CD4-positive, alpha-beta T cell (primary cell): ENCODE measurements at regions not wholly inside any gene's neighbourhood (a gene's known extent, or its start where the extent isn't known, plus 50 kb on each side); places are given as distances from the start of the nearest gene placed in this dataset.

Experiments used
- ATAC-seq: fragments of 200-7000 bp; cut with Tn5 transposase; one replicate; pipeline ENCODE4 v1.10.0; 2022; ENCODE audit warnings: mild to moderate bottlenecking; ENCODE audit not compliant: poor library complexity
- CTCF ChIA-PET: fragments of 350-600 bp; sonication (Branson Sonifier 250); formaldehyde crosslinking; loops from one replicate; lab custom pipeline; 2021; ENCODE audit warnings: antibody characterized with exemption, inconsistent platforms; lab: Charles Lee
- POLR2A ChIA-PET: fragments of 350-600 bp; sonication (Branson Sonifier 250); formaldehyde crosslinking; loops from one replicate; lab custom pipeline; 2021; ENCODE audit warnings: antibody characterized with exemption, inconsistent platforms; lab: Charles Lee
- DNase-seq, 14 experiments: peaks; one replicate each; pipeline ENCODE4 v3.0.0-alpha.2; 2013 to 2020; ENCODE audit warnings: mixed read lengths in 2 of 14
- H3K27ac ChIP-seq, 2 donors: one replicate each; pipeline versions ENCODE4 v1.5.1 to v1.7.0; 2013; ENCODE audit warnings: low read length in 2 of 2, low read depth in 1 of 2, mild to moderate bottlenecking in 1 of 2
- H3K27me3 ChIP-seq, 2 experiments: 1 replicate in 1 of 2; 2 replicates in 1 of 2; pipeline versions ENCODE4 v1.6.1 to v1.7.0; 2013; ENCODE audit warnings: low read length in 2 of 2, control low read depth in 1 of 2, mild to moderate bottlenecking in 1 of 2, moderate library complexity in 1 of 2; ENCODE audit not compliant: insufficient read depth in 2 of 2, control insufficient read depth in 1 of 2
- H3K36me3 ChIP-seq: one replicate; pipeline ENCODE4 v1.6.1; 2013; ENCODE audit warnings: low read length, control low read depth; ENCODE audit not compliant: insufficient read depth
- H3K4me1 ChIP-seq: one replicate; pipeline ENCODE4 v1.6.1; 2013; ENCODE audit warnings: low read length, control low read depth; ENCODE audit not compliant: insufficient read depth
- H3K4me3 ChIP-seq: one replicate; pipeline ENCODE4 v1.5.1; 2013; ENCODE audit warnings: mild to moderate bottlenecking, low read length, moderate library complexity
- H3K9me3 ChIP-seq, 2 experiments: 1 replicate in 1 of 2; 2 replicates in 1 of 2; pipeline versions ENCODE4 v1.6.1 to v1.7.0; 2013; ENCODE audit warnings: low read length in 2 of 2, mild to moderate bottlenecking in 2 of 2, control low read depth in 1 of 2, moderate library complexity in 1 of 2; ENCODE audit not compliant: control insufficient read depth in 1 of 2, insufficient read depth in 1 of 2
- H3K27ac Mint-ChIP-seq: one replicate; pipeline ENCODE4 v1.8.0; 2020; ENCODE audit warnings: mixed read lengths
- H3K27me3 Mint-ChIP-seq: one replicate; pipeline ENCODE4 v1.8.0; 2021; ENCODE audit warnings: mixed read lengths
- H3K36me3 Mint-ChIP-seq: one replicate; pipeline ENCODE4 v1.8.0; 2021; ENCODE audit warnings: low read depth, mixed read lengths
- H3K4me1 Mint-ChIP-seq: one replicate; pipeline ENCODE4 v1.8.0; 2021; ENCODE audit warnings: low read depth, mixed read lengths
- H3K4me3 Mint-ChIP-seq: one replicate; pipeline ENCODE4 v1.8.0; 2020; ENCODE audit warnings: mild to moderate bottlenecking, mixed read lengths
- H3K9me3 Mint-ChIP-seq: one replicate; pipeline ENCODE4 v1.8.0; 2020; ENCODE audit warnings: mixed read lengths
- intact Hi-C, 2 experiments: fragments of 100-400 bp; cut with DNase I in 1 of 2; cut with micrococcal nuclease in 1 of 2; formaldehyde crosslinking; loops; one replicate each; pipeline versions ENCODE4 v1.15.1 to v1.9.0; 2023 to 2025; cut with DNase I, micrococcal nuclease
- TF ChIP-seq, protein P1 (sequence below): fragments of 200-600 bp; IDR thresholded peaks from one replicate; pipeline ENCODE4 v1.8.0; 2022; ENCODE audit warnings: antibody characterized with exemption, mild to moderate bottlenecking

DNA sequence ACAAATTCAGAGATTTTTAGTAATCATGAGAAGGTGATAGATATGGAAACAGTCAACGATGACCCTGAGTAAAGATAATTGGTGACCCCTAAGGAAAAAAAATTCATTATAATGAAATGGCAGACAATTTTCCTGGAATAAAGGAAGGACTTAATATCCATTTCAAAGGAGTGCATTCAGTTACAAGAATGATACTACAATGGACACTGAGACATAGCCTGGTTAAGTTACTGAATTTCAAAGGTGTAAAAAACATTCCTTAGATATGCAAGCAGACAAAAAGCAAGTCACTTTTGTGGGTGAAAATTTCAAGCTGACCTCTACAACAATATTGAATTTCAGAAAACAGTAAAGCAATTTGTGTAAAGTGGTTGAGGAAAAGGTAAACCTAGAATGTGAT lies 1012.5 kb upstream of the SEMA6A start:
- DNase-seq (no peak), ATAC-seq (no peak)
- H3K27me3 Mint-ChIP-seq: no peaks in the 10 kb centered on the region
- H3K36me3 Mint-ChIP-seq: no peaks in the 10 kb centered on the region
- H3K9me3 ChIP-seq: no peaks in the 10 kb centered on the region
- POLR2A ChIA-PET: no interaction called here
- no peaks in the 10 kb centered on the region for H3K4me1 Mint-ChIP-seq
- no peak overlapping the region for H3K4me3 Mint-ChIP-seq
- no peaks in the 10 kb centered on the region for H3K36me3 ChIP-seq
- intact Hi-C loops: no loop called here
- no peak overlapping the region for H3K27ac ChIP-seq
- H3K27ac Mint-ChIP-seq: no peak overlapping the region
- no peaks in the 10 kb centered on the region for H3K27me3 ChIP-seq
- no peaks in the 10 kb centered on the region for H3K9me3 Mint-ChIP-seq
- TF ChIP-seq, protein P1, sequence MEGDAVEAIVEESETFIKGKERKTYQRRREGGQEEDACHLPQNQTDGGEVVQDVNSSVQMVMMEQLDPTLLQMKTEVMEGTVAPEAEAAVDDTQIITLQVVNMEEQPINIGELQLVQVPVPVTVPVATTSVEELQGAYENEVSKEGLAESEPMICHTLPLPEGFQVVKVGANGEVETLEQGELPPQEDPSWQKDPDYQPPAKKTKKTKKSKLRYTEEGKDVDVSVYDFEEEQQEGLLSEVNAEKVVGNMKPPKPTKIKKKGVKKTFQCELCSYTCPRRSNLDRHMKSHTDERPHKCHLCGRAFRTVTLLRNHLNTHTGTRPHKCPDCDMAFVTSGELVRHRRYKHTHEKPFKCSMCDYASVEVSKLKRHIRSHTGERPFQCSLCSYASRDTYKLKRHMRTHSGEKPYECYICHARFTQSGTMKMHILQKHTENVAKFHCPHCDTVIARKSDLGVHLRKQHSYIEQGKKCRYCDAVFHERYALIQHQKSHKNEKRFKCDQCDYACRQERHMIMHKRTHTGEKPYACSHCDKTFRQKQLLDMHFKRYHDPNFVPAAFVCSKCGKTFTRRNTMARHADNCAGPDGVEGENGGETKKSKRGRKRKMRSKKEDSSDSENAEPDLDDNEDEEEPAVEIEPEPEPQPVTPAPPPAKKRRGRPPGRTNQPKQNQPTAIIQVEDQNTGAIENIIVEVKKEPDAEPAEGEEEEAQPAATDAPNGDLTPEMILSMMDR: no peak
- H3K4me1 ChIP-seq: no peaks in the 10 kb centered on the region
- no peak overlapping the region for H3K4me3 ChIP-seq
- CTCF ChIA-PET: no interaction called here

DNA sequence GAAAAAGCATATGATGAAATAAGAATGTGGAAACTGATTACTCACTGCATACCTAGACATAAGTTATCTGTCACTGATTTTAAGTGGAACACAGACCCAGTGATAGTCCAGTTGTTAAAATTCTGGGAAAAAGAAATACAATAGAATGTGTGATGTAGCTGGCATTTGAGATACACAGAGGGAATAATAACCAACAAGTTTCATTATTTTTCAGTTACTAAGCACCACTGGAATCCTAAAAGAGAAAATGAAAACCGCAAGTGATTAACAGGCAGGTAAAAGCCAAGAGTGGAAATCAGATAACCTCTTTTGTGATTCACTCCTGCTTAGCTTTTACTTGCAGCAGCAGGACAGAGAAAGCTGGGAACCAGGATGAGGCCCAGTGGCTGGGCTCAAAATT lies 994.0 kb upstream of the SEMA6A start:
- no peak overlapping the region for H3K27ac ChIP-seq
- intact Hi-C loops: no loop called here

DNA sequence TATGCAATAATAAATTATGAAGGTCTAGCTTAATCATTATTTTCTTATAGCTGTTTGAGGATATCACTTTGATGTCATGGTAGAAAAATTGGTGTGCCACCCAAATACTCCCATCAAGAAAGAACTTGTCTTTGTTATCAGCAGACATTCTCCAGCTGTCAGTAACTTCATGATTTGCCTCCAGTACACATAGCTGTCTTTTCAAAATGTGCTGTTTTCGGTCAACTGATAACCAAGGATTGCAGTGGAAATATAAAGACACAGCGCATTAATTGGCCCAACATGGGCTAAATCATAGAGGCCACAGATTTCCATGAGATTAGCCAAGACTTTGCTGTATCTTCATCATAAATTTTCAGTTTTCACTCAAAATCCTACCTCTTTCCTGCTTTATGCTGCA lies 993.5 kb upstream of the SEMA6A start:
- no peaks in the 10 kb centered on the region for H3K36me3 Mint-ChIP-seq
- Histone ChIP-seq H3K36me3 (no peaks in the 10 kb centered on the region), H3K27ac (no peak overlapping the region), H3K9me3 (peaks cover 0 to 5% of the 10 kb centered on the region in 2 experiments), H3K27me3 (no peaks in the 10 kb centered on the region), H3K4me3 (no peak overlapping the region), H3K4me1 (no peaks in the 10 kb centered on the region)
- intact Hi-C loops: no loop called here
- no peak for DNase-seq
- no peaks in the 10 kb centered on the region for H3K4me1 Mint-ChIP-seq
- no peak overlapping the region for H3K4me3 Mint-ChIP-seq
- ChIA-PET CTCF (no interaction called here), POLR2A (no interaction called here)
- no peaks in the 10 kb centered on the region for H3K27me3 Mint-ChIP-seq
- H3K27ac Mint-ChIP-seq: no peak overlapping the region
- TF ChIP-seq, protein P1: no peak
- peaks cover 3% of the 10 kb centered on the region for H3K9me3 Mint-ChIP-seq
- no peak for ATAC-seq

More for the DNA sequence above, 994.0 kb upstream of the SEMA6A start:
- Histone ChIP-seq H3K4me3 (no peak overlapping the region), H3K36me3 (no peaks in the 10 kb centered on the region), H3K4me1 (no peaks in the 10 kb centered on the region), H3K9me3 (peaks cover 0 to 5% of the 10 kb centered on the region in 2 experiments), H3K27me3 (no peaks in the 10 kb centered on the region)
- ChIA-PET POLR2A (no interaction called here), CTCF (no interaction called here)
- TF ChIP-seq, protein P1: no peak
- Mint-ChIP-seq H3K4me3 (no peak overlapping the region), H3K4me1 (no peaks in the 10 kb centered on the region), H3K27me3 (no peaks in the 10 kb centered on the region), H3K36me3 (no peaks in the 10 kb centered on the region), H3K27ac (no peak overlapping the region), H3K9me3 (peaks cover 3% of the 10 kb centered on the region)
- ATAC-seq (no peak), DNase-seq (no peak)
